ENCODE measurements at regions not wholly inside any gene's neighbourhood (a gene's known extent, or its start where the extent isn't known, plus 50 kb on each side); places are given as distances from the start of the nearest gene placed in this dataset.
"Not testable (repeated sequence)": the region's sequence is repeated elsewhere in the genome, so short reads cannot be mapped to it uniquely, and the experiment has no call there.

- TF ChIP-seq CTCF (IDR thresholded peaks at IDR 0.05; ENCODE audit: borderline replicate concordance, control extremely low read depth, extremely low read depth, insufficient read depth, missing control alignments): no peak
- DNase-seq (ENCODE audit: low spot score): no peak
- in situ Hi-C loops (cut with MboI; ENCODE audit: low sequenced_read_pairs, unreplicated experiment): no loop called here
These were observed 653.6 kb downstream of the REEP3 start for GRCh38 chr10:64174666-64175255.

GRCh38 chr10:64175271-64175962, 654.2 kb downstream of the REEP3 start:
- in situ Hi-C loops (cut with MboI; ENCODE audit: low sequenced_read_pairs, unreplicated experiment): no loop called here
- DNase-seq (ENCODE audit: low spot score): no peak
- no peak for TF ChIP-seq CTCF (IDR thresholded peaks at IDR 0.05; ENCODE audit: borderline replicate concordance, control extremely low read depth, extremely low read depth, insufficient read depth, missing control alignments)

GRCh38 chr10:64182671-64183070, 661.5 kb downstream of the REEP3 start:
- in situ Hi-C loops (cut with MboI; ENCODE audit: low sequenced_read_pairs, unreplicated experiment): no loop called here
- no peak for TF ChIP-seq CTCF (IDR thresholded peaks at IDR 0.05; ENCODE audit: borderline replicate concordance, control extremely low read depth, extremely low read depth, insufficient read depth, missing control alignments)
- no peak for DNase-seq (ENCODE audit: low spot score)

- TF ChIP-seq CTCF (IDR thresholded peaks at IDR 0.05; ENCODE audit: borderline replicate concordance, control extremely low read depth, extremely low read depth, insufficient read depth, missing control alignments): no peak
- in situ Hi-C loops (cut with MboI; ENCODE audit: low sequenced_read_pairs, unreplicated experiment): no loop called here
- no peak for DNase-seq (ENCODE audit: low spot score)
These were observed 670.1 kb downstream of the REEP3 start for GRCh38 chr10:64191286-64191685.

- in situ Hi-C loops (cut with MboI; ENCODE audit: low sequenced_read_pairs, unreplicated experiment): no loop called here
- TF ChIP-seq CTCF (IDR thresholded peaks at IDR 0.05; ENCODE audit: borderline replicate concordance, control extremely low read depth, extremely low read depth, insufficient read depth, missing control alignments): no peak
- no peak for DNase-seq (ENCODE audit: low spot score)
These were observed 675.6 kb downstream of the REEP3 start for GRCh38 chr10:64196638-64197315.

- in situ Hi-C loops (cut with MboI; ENCODE audit: low sequenced_read_pairs, unreplicated experiment): no loop called here
- TF ChIP-seq CTCF (IDR thresholded peaks at IDR 0.05; ENCODE audit: borderline replicate concordance, control extremely low read depth, extremely low read depth, insufficient read depth, missing control alignments): no peak
- no peak for DNase-seq (ENCODE audit: low spot score)
These were observed 680.7 kb downstream of the REEP3 start for GRCh38 chr10:64201936-64202335.

- DNase-seq (ENCODE audit: low spot score); in situ Hi-C loops (cut with MboI; ENCODE audit: low sequenced_read_pairs, unreplicated experiment): not testable (repeated sequence)
These were observed 683.3 kb downstream of the REEP3 start for GRCh38 chr10:64204504-64204903.

Data from GM13976 (cell line).